ENCODE measurements at regions not wholly inside any gene's neighbourhood (a gene's known extent, or its start where the extent isn't known, plus 50 kb on each side); places are given as distances from the start of the nearest gene placed in this dataset.
"Not testable (repeated sequence)": the region's sequence is repeated elsewhere in the genome, so short reads cannot be mapped to it uniquely, and the experiment has no call there.

DNA sequence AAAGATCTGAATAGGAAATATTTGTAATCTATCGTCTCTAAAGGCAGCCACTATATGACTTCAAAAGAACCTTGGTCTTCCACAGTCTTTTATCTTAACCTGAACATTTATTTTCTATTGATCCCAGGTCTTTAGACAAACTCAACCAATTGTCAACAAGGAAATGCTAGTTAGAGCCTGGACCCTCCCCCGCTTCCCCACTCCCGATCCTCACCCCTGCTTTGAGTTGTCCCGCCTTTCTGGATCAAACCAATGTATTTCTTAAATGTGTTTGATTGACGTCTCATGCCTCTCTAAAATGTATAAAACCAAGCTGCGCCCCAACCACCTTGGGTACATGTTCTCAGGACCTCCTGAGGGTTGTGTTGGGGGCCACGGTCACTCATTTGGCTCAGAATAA lies 506.6 kb downstream of the RPIA start:
- TF ChIP-seq, protein P1, sequence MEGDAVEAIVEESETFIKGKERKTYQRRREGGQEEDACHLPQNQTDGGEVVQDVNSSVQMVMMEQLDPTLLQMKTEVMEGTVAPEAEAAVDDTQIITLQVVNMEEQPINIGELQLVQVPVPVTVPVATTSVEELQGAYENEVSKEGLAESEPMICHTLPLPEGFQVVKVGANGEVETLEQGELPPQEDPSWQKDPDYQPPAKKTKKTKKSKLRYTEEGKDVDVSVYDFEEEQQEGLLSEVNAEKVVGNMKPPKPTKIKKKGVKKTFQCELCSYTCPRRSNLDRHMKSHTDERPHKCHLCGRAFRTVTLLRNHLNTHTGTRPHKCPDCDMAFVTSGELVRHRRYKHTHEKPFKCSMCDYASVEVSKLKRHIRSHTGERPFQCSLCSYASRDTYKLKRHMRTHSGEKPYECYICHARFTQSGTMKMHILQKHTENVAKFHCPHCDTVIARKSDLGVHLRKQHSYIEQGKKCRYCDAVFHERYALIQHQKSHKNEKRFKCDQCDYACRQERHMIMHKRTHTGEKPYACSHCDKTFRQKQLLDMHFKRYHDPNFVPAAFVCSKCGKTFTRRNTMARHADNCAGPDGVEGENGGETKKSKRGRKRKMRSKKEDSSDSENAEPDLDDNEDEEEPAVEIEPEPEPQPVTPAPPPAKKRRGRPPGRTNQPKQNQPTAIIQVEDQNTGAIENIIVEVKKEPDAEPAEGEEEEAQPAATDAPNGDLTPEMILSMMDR (IDR thresholded peaks at IDR 0.05) = not testable (repeated sequence)
- not testable (repeated sequence) for TF ChIP-seq POLR2A (IDR thresholded peaks at IDR 0.05; ENCODE audit: low read depth)
